Progenitor cell of endocrine pancreas (in vitro differentiated cells): ENCODE measurements at regions not wholly inside any gene's neighbourhood (a gene's known extent, or its start where the extent isn't known, plus 50 kb on each side); places are given as distances from the start of the nearest gene placed in this dataset.
"Not testable (repeated sequence)": the region's sequence is repeated elsewhere in the genome, so short reads cannot be mapped to it uniquely, and the experiment has no call there.

Experiments
- DNase-seq: peaks from one replicate; pipeline ENCODE4 v3.0.0; 2021; ENCODE audit warnings: low spot score; ENCODE audit not compliant: unreplicated experiment
- H3K27ac Mint-ChIP-seq: 2 replicates; pipeline ENCODE4 v1.8.0; 2021; ENCODE audit warnings: mild to moderate bottlenecking, moderate library complexity, mixed read lengths
- H3K27me3 Mint-ChIP-seq: 2 replicates; pipeline ENCODE4 v1.8.0; 2021; ENCODE audit warnings: mixed read lengths
- H3K36me3 Mint-ChIP-seq: 2 replicates; pipeline ENCODE4 v1.8.0; 2022; ENCODE audit warnings: mixed read lengths; ENCODE audit not compliant: insufficient read depth
- H3K4me1 Mint-ChIP-seq: 2 replicates; pipeline ENCODE4 v1.8.0; 2021; ENCODE audit warnings: low read depth, mixed read lengths
- H3K4me3 Mint-ChIP-seq: 2 replicates; pipeline ENCODE4 v1.8.0; 2021; ENCODE audit warnings: low read depth, mild to moderate bottlenecking, moderate library complexity, mixed read lengths
- H3K9me3 Mint-ChIP-seq: 2 replicates; pipeline ENCODE4 v1.8.0; 2021; ENCODE audit warnings: low read depth, mixed read lengths
- CTCF ChIP-seq: fragments of 200-600 bp; sonication (generic); IDR thresholded peaks from one replicate; pipeline ENCODE4 v1.5.0; 2021; ENCODE audit warnings: antibody characterized with exemption, mild to moderate bottlenecking; ENCODE audit not compliant: unreplicated experiment

GRCh38 chr2:7639476-7639875 is 722.3 kb downstream of the RNF144A start:
- no peak for TF ChIP-seq CTCF
- Mint-ChIP-seq H3K4me3 (no peak overlapping the region), H3K27me3 (peaks cover 7% of the 10 kb centered on the region), H3K9me3 (peaks cover 20% of the 10 kb centered on the region), H3K4me1 (peaks cover 7% of the 10 kb centered on the region), H3K27ac (no peak overlapping the region), H3K36me3 (peaks cover 5% of the 10 kb centered on the region)
- no peak for DNase-seq

GRCh38 chr2:7641272-7641671 is 724.1 kb downstream of the RNF144A start:
- peaks cover 20% of the 10 kb centered on the region for H3K9me3 Mint-ChIP-seq

DNA sequence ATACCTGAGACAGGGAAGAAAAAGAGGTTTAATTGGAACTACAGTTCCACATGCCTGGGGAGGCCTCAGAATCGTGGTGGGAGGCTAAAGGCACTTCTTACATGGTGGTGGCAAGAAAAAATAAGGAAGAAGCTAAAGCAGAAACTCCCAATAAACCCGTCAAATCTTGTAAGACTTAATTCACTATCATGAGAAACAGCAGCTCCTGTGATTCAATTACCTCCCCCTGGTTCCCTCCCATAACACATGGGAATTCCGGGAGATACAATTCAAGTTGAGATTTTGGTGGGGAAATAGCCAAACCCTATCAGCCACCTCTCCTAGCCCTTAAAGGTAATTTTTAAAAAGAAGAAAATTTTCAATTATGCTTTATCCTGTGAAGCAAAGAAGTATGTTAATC is 728.8 kb downstream of the RNF144A start:
- H3K27me3 Mint-ChIP-seq, result peaks cover 5% of the 10 kb centered on the region
- no peak overlapping the region for H3K4me3 Mint-ChIP-seq
- H3K36me3 Mint-ChIP-seq, result peaks cover 3% of the 10 kb centered on the region
- H3K27ac Mint-ChIP-seq, result no peak overlapping the region
- no peaks in the 10 kb centered on the region for H3K4me1 Mint-ChIP-seq
- DNase-seq, result no peak
- peaks cover 12% of the 10 kb centered on the region for H3K9me3 Mint-ChIP-seq
- no peak for TF ChIP-seq CTCF

More at GRCh38 chr2:7641272-7641671, 724.1 kb downstream of the RNF144A start:
- not testable (repeated sequence) for DNase-seq, H3K36me3 Mint-ChIP-seq, H3K27ac Mint-ChIP-seq, H3K4me1 Mint-ChIP-seq, H3K4me3 Mint-ChIP-seq, H3K27me3 Mint-ChIP-seq

GRCh38 chr2:7646661-7647060 is 729.4 kb downstream of the RNF144A start:
- no peak overlapping the region for H3K4me3 Mint-ChIP-seq
- peaks cover 1% of the 10 kb centered on the region for H3K36me3 Mint-ChIP-seq
- peaks cover 10% of the 10 kb centered on the region for H3K9me3 Mint-ChIP-seq
- TF ChIP-seq CTCF, result no peak
- DNase-seq, result no peak
- H3K27me3 Mint-ChIP-seq, result peaks cover 5% of the 10 kb centered on the region
- no peaks in the 10 kb centered on the region for H3K4me1 Mint-ChIP-seq
- H3K27ac Mint-ChIP-seq, result no peak overlapping the region

DNA sequence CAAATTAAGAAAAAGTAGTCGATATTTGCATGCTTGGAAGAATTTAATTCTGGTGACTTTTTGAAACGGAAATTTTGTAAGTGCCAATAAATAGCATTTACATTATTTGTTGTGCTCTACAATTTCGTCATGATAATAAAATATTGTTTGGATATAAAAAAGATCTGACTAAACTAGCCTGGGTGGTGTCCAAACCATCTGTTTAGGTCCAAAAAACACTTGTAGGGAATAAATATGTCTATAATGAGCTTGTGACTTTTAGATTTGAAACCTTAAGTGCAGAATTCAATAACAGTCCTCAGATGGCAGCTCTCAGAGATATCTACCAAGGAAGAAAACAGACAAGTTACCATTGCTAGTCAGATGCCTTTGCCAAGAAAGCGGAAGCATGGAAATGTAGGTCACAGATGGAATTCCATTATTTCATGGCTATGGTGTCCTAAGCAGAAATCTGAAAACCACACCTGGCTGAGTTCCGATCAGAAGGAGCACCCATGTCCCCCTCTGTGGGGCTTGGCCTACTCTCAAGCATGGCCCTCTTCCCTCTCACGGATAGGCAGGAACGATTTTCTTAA is 731.1 kb downstream of the RNF144A start:
- peaks cover 3% of the 10 kb centered on the region for H3K9me3 Mint-ChIP-seq
- no peak overlapping the region for H3K4me3 Mint-ChIP-seq
- no peaks in the 10 kb centered on the region for H3K4me1 Mint-ChIP-seq
- no peak for DNase-seq
- TF ChIP-seq CTCF, result no peak
- no peak overlapping the region for H3K27ac Mint-ChIP-seq
- peaks cover 5% of the 10 kb centered on the region for H3K27me3 Mint-ChIP-seq
- H3K36me3 Mint-ChIP-seq, result no peaks in the 10 kb centered on the region

GRCh38 chr2:7649461-7650228 is 732.4 kb downstream of the RNF144A start:
- H3K27me3 Mint-ChIP-seq, result peaks cover 5% of the 10 kb centered on the region
- no peak for DNase-seq
- H3K36me3 Mint-ChIP-seq, result no peaks in the 10 kb centered on the region
- peaks cover 15% of the 10 kb centered on the region for H3K9me3 Mint-ChIP-seq
- no peak for TF ChIP-seq CTCF
- H3K4me3 Mint-ChIP-seq, result no peak overlapping the region
- no peak overlapping the region for H3K27ac Mint-ChIP-seq
- no peaks in the 10 kb centered on the region for H3K4me1 Mint-ChIP-seq
